Activated CD8-positive, alpha-beta T cell treated with anti-CD3 and anti-CD28 coated beads, Interleukin-2, amount 10 ng/mL, durations not matched to agents 7 days and 5 days (primary cell): ENCODE measurements at regions not wholly inside any gene's neighbourhood (a gene's known extent, or its start where the extent isn't known, plus 50 kb on each side); places are given as distances from the start of the nearest gene placed in this dataset.

Source experiments
- ATAC-seq: fragments of 150-1000 bp; cut with Tn5 transposase; one replicate; pipeline ENCODE4 v1.10.0; 2021; ENCODE audit warnings: moderate library complexity
- CTCF ChIA-PET: fragments of 350-600 bp; sonication (Branson Sonifier 250); formaldehyde crosslinking; loops from one replicate; lab custom pipeline; 2021; ENCODE audit warnings: antibody characterized with exemption; lab: Charles Lee
- POLR2A ChIA-PET: fragments of 350-600 bp; sonication (Branson Sonifier 250); formaldehyde crosslinking; loops from one replicate; lab custom pipeline; 2021; ENCODE audit warnings: antibody characterized with exemption; lab: Charles Lee
- DNase-seq: peaks from one replicate; pipeline ENCODE4 v3.0.0-alpha.2; 2020
- H3K27ac Mint-ChIP-seq: one replicate; pipeline ENCODE4 v1.8.0; 2021; ENCODE audit warnings: mild to moderate bottlenecking, mixed read lengths
- H3K27me3 Mint-ChIP-seq: one replicate; pipeline ENCODE4 v1.8.0; 2021; ENCODE audit warnings: low read depth, mixed read lengths
- H3K36me3 Mint-ChIP-seq: one replicate; pipeline ENCODE4 v1.8.0; 2021; ENCODE audit warnings: low read depth, mixed read lengths
- H3K4me1 Mint-ChIP-seq: one replicate; pipeline ENCODE4 v1.8.0; 2021; ENCODE audit warnings: low read depth, mixed read lengths
- H3K4me3 Mint-ChIP-seq: one replicate; pipeline ENCODE4 v1.8.0; 2021; ENCODE audit warnings: mild to moderate bottlenecking, mixed read lengths
- H3K9me3 Mint-ChIP-seq: one replicate; pipeline ENCODE4 v1.8.0; 2022; ENCODE audit warnings: mixed read lengths; ENCODE audit not compliant: insufficient read depth

DNA sequence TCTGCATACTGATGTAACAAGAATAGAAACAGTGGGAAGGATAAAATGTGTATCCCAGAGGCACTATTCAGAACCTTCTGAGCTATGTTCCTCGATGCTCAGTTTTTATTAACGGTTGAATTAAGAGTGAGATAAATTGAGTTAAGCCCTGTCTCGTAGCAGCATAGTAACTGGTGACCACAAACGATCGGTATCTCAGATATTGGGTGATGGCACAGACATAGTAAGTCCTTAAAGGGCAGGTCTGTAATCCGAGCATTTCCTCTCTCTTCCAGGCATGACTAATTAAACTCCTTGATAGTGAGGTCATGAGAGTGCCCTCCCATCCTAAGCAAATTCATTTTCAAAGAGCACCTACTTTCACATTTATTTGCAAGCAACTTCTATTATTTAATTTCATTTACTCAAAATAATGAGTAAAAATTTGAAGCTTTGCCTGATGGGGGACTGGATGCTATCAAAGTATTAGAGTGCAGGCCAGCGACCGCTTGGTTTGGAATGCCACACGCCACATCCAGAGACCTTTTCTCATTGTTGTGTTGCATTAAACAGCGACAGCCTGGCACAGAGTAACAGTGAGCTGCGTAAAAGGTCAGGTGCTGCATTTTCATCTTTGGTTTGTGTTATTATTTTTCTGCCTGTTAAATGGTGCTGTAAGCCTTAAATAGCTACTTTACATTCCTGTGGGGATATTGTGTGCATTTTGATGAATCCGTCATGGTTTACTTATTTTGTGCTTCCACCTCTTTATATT, 101.9 kb downstream of the PCDH7 start:
- Mint-ChIP-seq H3K4me1 (no peaks in the 10 kb centered on the region), H3K27me3 (no peaks in the 10 kb centered on the region)

GRCh38 chr4:30822911-30823551, 102.9 kb downstream of the PCDH7 start:
- H3K36me3 Mint-ChIP-seq: no peaks in the 10 kb centered on the region
- H3K4me3 Mint-ChIP-seq: no peak overlapping the region
- H3K27ac Mint-ChIP-seq: no peak overlapping the region
- no peaks in the 10 kb centered on the region for H3K27me3 Mint-ChIP-seq
- CTCF ChIA-PET: no interaction called here
- DNase-seq (no peak), ATAC-seq (no peak)
- H3K9me3 Mint-ChIP-seq: no peaks in the 10 kb centered on the region
- H3K4me1 Mint-ChIP-seq: no peaks in the 10 kb centered on the region
- POLR2A ChIA-PET: no interaction called here

More for the DNA sequence above, 101.9 kb downstream of the PCDH7 start:
- H3K27ac Mint-ChIP-seq: no peak overlapping the region
- no peaks in the 10 kb centered on the region for H3K9me3 Mint-ChIP-seq
- CTCF ChIA-PET: no interaction called here
- no peaks in the 10 kb centered on the region for H3K36me3 Mint-ChIP-seq
- no peak overlapping the region for H3K4me3 Mint-ChIP-seq
- ATAC-seq: no peak
- no peak for DNase-seq
- POLR2A ChIA-PET: no interaction called here

- H3K36me3 Mint-ChIP-seq: no peaks in the 10 kb centered on the region
- no peaks in the 10 kb centered on the region for H3K27me3 Mint-ChIP-seq
- ChIA-PET CTCF (no interaction called here), POLR2A (no interaction called here)
- no peak for DNase-seq
- ATAC-seq: no peak
- no peaks in the 10 kb centered on the region for H3K9me3 Mint-ChIP-seq
- H3K4me3 Mint-ChIP-seq: no peak overlapping the region
- no peaks in the 10 kb centered on the region for H3K4me1 Mint-ChIP-seq
- no peak overlapping the region for H3K27ac Mint-ChIP-seq
These were observed 105.0 kb downstream of the PCDH7 start for GRCh38 chr4:30825008-30825770.

DNA sequence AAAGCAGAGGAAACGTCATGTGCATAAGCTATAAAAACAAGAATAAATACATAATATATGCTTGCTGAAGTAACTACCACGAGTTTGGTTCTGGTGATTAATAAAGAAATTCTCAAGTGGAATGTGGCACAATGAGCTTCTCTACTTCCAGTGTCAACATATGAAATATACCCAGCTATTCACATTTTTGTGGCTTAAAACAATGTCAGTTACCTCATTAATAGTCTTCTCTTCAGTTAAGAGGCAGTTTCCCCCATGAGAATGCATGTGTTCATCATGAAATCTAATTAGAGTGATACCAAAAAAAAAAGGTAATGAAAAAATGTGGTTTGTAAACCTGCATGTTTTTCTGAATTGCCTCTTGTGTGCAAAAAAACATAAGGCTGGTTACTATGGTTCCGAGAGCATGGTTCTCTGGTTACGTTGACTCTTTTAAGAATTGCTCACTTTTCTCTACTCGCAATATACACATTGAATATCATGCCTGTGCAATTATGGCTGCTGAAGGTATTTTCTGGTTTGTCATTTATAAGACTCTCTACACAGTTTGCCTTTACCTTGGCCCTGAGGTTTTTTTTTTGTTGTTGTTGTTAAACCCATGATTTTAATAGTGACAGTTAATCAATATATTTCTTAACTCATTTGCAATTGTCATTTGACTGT, 108.2 kb downstream of the PCDH7 start:
- DNase-seq (no peak), ATAC-seq (no peak)
- Mint-ChIP-seq H3K36me3 (no peaks in the 10 kb centered on the region), H3K27ac (no peak overlapping the region), H3K4me1 (no peaks in the 10 kb centered on the region), H3K9me3 (no peaks in the 10 kb centered on the region), H3K4me3 (no peak overlapping the region), H3K27me3 (no peaks in the 10 kb centered on the region)
- ChIA-PET CTCF (no interaction called here), POLR2A (no interaction called here)

GRCh38 chr4:30832639-30833038, 112.5 kb downstream of the PCDH7 start:
- ATAC-seq: no peak
- no peak for DNase-seq
- H3K27me3 Mint-ChIP-seq: no peaks in the 10 kb centered on the region
- ChIA-PET POLR2A (no interaction called here), CTCF (no interaction called here)
- H3K27ac Mint-ChIP-seq: no peak overlapping the region
- H3K4me1 Mint-ChIP-seq: no peaks in the 10 kb centered on the region
- no peaks in the 10 kb centered on the region for H3K9me3 Mint-ChIP-seq
- H3K4me3 Mint-ChIP-seq: no peak overlapping the region
- H3K36me3 Mint-ChIP-seq: no peaks in the 10 kb centered on the region

GRCh38 chr4:30833206-30833605, 113.0 kb downstream of the PCDH7 start:
- ATAC-seq: no peak
- POLR2A ChIA-PET: no interaction called here
- H3K9me3 Mint-ChIP-seq: no peaks in the 10 kb centered on the region

GRCh38 chr4:30835044-30835443, 114.9 kb downstream of the PCDH7 start:
- ChIA-PET POLR2A (no interaction called here), CTCF (no interaction called here)
- Mint-ChIP-seq H3K36me3 (no peaks in the 10 kb centered on the region), H3K4me3 (no peak overlapping the region), H3K27me3 (no peaks in the 10 kb centered on the region), H3K27ac (no peak overlapping the region), H3K9me3 (no peaks in the 10 kb centered on the region), H3K4me1 (no peaks in the 10 kb centered on the region)
- ATAC-seq: no peak
- DNase-seq: no peak

More at GRCh38 chr4:30833206-30833605, 113.0 kb downstream of the PCDH7 start:
- Mint-ChIP-seq H3K27ac (no peak overlapping the region), H3K27me3 (no peaks in the 10 kb centered on the region), H3K36me3 (no peaks in the 10 kb centered on the region), H3K4me3 (no peak overlapping the region), H3K4me1 (no peaks in the 10 kb centered on the region)
- no peak for DNase-seq
- CTCF ChIA-PET: no interaction called here

DNA sequence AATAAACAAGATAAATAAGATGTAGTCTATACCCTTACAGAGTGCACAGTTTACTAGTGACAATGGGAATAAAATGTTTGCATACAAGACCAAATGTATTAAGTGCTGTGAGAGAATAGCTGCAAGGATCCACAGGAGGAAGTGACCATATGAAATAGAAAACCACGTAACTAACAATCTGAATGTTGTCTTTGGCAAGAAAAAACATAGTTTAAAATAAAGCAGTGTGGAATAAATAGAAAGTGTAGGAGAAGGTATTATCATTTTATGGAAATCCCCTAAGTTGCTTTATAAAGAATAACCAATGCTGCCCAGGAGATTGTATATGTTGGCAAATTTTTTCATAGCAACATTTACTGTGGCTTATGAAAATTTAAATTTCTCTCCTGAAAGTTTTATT, 116.1 kb downstream of the PCDH7 start:
- POLR2A ChIA-PET: no interaction called here
- H3K9me3 Mint-ChIP-seq: no peaks in the 10 kb centered on the region
- H3K4me3 Mint-ChIP-seq: no peak overlapping the region
- no peaks in the 10 kb centered on the region for H3K27me3 Mint-ChIP-seq
- ATAC-seq (no peak), DNase-seq (no peak)
- CTCF ChIA-PET: no interaction called here
- H3K27ac Mint-ChIP-seq: no peak overlapping the region
- no peaks in the 10 kb centered on the region for H3K36me3 Mint-ChIP-seq
- no peaks in the 10 kb centered on the region for H3K4me1 Mint-ChIP-seq

- H3K9me3 Mint-ChIP-seq: no peaks in the 10 kb centered on the region
- H3K4me3 Mint-ChIP-seq: no peak overlapping the region
- CTCF ChIA-PET: no interaction called here
- H3K36me3 Mint-ChIP-seq: no peaks in the 10 kb centered on the region
- no peaks in the 10 kb centered on the region for H3K4me1 Mint-ChIP-seq
- no peak for ATAC-seq
- H3K27ac Mint-ChIP-seq: no peak overlapping the region
- POLR2A ChIA-PET: no interaction called here
- no peaks in the 10 kb centered on the region for H3K27me3 Mint-ChIP-seq
- no peak for DNase-seq
These were observed 117.0 kb downstream of the PCDH7 start for GRCh38 chr4:30837131-30837539.

DNA sequence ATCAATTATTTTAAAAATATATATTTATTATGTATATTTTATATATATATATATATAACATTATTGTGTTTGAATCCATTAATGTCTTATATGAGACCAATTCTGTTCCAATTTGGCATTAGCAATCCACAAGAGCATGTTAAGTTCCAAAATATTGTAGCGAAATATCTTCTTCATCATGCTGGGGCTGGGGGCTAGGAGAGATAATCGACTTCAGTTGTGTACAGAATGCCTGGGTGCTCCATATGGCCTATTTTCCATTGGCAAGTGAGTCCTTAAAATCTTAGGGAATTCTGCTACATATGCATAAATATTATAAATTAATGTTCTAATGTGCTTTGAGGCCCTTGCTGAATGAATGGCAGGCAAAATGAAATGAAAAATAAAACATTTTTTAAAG, 117.7 kb downstream of the PCDH7 start:
- no peaks in the 10 kb centered on the region for H3K9me3 Mint-ChIP-seq
- POLR2A ChIA-PET: no interaction called here
- H3K4me3 Mint-ChIP-seq: no peak overlapping the region
- CTCF ChIA-PET: no interaction called here
- no peaks in the 10 kb centered on the region for H3K27me3 Mint-ChIP-seq
- no peak overlapping the region for H3K27ac Mint-ChIP-seq
- H3K4me1 Mint-ChIP-seq: no peaks in the 10 kb centered on the region
- H3K36me3 Mint-ChIP-seq: no peaks in the 10 kb centered on the region
- DNase-seq (no peak), ATAC-seq (no peak)

GRCh38 chr4:30838331-30838730, 118.2 kb downstream of the PCDH7 start:
- Mint-ChIP-seq H3K4me1 (no peaks in the 10 kb centered on the region), H3K4me3 (no peak overlapping the region), H3K27me3 (no peaks in the 10 kb centered on the region), H3K27ac (no peak overlapping the region), H3K9me3 (no peaks in the 10 kb centered on the region), H3K36me3 (no peaks in the 10 kb centered on the region)
- ATAC-seq (no peak), DNase-seq (no peak)
- ChIA-PET CTCF (no interaction called here), POLR2A (no interaction called here)
